CD4-positive, alpha-beta T cell treated with Interleukin-17A for 4 hours (primary cell): ENCODE measurements at regions not wholly inside any gene's neighbourhood (a gene's known extent, or its start where the extent isn't known, plus 50 kb on each side); places are given as distances from the start of the nearest gene placed in this dataset.

ENCODE experiments used
- DNase-seq: peaks from one replicate; pipeline ENCODE4 v3.0.0-alpha.2; 2020; ENCODE audit warnings: mixed read lengths

DNA sequence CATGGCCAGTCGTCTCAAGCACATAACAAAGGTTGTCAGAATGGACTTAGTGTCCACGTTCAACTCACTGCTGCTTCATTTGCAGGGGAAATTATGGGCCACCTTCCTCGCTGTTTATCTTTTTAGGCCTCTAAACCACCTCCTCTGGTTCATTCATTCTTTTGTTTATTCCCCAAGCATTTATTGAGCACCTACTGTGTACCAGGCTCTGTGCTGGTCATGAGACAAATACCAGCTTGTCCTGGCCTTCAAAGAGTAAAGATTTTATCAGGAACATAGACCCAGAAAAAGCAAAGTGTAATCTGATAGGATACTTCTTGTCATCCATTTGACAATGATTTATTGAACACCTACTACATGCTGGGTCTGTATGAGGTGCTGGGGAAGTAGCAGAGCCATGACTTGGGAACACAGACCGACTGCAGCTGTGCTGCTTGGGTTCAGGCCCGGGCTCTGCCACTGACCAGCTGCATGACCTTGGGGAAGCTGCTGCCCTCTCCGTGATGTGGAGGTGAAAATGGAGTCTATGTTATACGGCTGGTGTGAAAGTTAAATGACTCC is 63.4 kb upstream of the SLC6A6 start:
- DNase-seq, result no peak

- no peak for DNase-seq
Measured at GRCh38 chr3:14340960-14341708, 61.3 kb upstream of the SLC6A6 start.

- DNase-seq, result no peak
Measured at GRCh38 chr3:14343338-14344112, 58.9 kb upstream of the SLC6A6 start.

DNA sequence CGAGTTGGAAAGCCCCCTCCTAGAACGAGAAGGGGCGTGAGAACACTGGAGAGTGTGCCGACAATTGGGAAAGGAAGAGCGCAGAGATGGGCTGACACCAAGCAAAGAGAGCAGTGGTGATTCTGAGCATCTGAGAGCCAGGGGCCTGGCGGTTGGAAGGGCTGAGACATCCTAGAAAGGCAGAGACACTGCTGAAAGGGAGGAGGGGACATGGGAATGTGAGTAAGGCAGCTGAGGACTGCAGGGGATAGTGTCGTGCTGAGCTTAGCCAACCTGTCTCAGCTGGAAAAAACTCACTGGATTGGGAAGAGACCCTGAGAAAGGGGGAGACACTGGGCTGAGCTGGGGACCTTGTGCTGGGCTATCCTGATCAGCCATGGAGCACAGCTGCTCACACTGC is 58.1 kb upstream of the SLC6A6 start:
- DNase-seq, result no peak

GRCh38 chr3:14345496-14346150 is 56.8 kb upstream of the SLC6A6 start:
- DNase-seq, result no peak

- DNase-seq, result no peak
Measured at GRCh38 chr3:14346191-14346590, 56.2 kb upstream of the SLC6A6 start.

DNA sequence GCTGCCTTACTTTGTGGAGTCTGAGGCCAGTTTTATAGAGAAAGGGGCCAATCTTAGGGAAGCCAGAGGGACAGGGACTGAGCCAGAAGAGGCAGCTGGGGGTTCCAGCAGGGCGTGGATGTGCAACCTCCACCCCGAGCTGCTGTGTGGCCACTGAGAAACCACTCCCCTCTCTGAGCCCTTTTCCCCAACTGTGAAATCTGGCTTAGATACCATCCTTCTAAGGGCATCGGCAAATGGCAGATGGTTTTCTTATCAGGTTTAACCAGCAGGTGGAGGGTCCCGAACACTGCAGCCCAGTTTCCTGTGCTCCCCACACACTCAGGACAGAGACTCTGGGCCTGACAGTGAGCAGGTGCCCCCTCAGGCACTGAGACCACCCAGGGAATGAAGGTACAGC is 55.8 kb upstream of the SLC6A6 start:
- no peak for DNase-seq

DNA sequence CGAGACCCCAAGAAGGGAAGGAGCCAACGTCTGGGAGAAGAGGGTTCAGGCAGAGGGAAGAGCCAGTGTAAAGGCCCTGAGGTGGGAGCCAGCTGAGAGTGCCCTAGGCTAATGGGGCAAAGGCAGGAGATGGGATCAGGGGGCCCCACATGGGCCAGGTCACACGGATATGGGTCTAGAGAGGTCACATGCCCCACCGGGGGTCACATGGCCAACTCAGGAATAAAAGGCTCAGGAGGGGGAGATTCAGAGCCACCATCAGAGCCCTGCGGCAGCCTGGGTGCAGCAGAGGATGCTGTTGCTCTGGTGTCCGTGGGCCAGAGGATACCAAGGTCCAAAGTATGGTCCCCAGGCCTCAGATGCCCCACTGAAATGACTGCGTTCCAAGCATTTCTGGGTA is 55.3 kb upstream of the SLC6A6 start:
- no peak for DNase-seq

- no peak for DNase-seq
Measured at GRCh38 chr3:14351617-14352001, 50.8 kb upstream of the SLC6A6 start.

DNA sequence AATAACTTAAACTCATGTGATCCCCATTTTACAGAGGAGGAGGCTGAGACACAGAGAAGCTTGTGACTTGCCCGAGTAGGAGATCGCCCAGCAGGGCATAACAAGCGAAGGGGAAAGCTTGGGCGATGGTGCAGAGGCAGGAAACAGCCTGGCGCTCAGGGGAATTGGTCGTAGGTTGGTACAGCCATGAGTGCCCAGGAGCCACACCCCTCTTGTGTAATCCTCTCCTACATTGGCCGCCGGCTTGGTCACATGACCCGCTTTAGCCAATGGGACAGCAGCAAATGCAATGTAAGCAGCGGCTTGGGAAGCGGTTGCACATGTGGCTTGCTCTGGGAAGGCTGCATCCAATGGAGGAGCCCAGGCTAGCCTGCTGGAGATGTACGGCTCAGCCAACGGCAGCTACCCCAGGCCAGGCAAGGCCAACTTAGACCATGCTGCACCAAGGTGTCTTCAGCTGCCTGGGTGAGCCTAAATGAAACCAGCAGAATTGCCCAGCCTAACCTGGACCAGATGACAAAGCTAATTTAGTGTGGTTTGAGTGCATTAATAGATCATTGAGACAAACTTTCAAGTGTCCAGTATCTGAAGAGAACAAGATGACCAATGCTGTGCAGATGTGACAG is 50.3 kb upstream of the SLC6A6 start:
- no peak for DNase-seq
